ENCODE measurements at regions not wholly inside any gene's neighbourhood (a gene's known extent, or its start where the extent isn't known, plus 50 kb on each side); places are given as distances from the start of the nearest gene placed in this dataset.

DNA sequence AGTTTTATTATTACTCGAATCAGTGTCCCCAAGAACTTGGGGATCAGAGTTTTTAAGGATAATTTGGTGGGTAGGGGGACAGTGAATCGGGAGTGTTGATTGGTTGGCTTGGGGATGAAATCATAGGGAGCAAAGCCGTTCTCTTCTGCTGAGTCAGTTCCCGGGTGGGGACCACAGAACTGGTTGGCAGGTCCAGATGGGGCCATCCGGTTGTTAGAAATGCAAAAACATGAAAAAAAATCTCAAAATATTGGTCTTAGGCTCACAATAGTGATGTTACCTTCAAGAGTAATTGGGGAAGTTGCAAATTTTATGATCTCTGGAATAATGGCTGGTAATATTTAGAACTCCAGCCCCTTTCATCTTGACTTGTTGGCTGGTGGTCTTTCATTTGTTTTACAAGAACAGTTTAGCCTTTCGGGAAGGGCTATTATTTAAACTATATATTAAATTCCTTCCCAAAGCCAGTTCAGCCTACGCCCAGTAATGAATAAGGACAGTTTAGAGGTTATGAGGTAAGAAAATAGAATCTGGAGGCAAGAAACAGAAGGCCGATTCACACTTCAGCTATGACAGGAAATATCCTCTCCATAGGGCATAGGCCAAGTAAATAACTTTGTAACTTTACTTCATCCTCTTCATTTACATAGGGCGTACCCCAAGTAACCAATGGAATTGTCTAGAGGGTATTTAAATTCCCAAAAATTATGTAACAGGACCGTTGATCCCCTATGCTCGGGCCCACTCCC, 164.1 kb upstream of the STS start:
- H3K27me3 ChIP-seq, result no peaks in the 10 kb centered on the region
- H3K36me3 ChIP-seq, result no peaks in the 10 kb centered on the region
- intact Hi-C loops (cut with DNase I; ENCODE audit: low total_unique reads), result no loop called here
- no peak for DNase-seq (ENCODE audit: low spot score in 2 of 2)
- no peaks in the 10 kb centered on the region for H3K4me1 ChIP-seq
- H3K9me3 ChIP-seq, result no peaks in the 10 kb centered on the region
- TF ChIP-seq, protein P1, sequence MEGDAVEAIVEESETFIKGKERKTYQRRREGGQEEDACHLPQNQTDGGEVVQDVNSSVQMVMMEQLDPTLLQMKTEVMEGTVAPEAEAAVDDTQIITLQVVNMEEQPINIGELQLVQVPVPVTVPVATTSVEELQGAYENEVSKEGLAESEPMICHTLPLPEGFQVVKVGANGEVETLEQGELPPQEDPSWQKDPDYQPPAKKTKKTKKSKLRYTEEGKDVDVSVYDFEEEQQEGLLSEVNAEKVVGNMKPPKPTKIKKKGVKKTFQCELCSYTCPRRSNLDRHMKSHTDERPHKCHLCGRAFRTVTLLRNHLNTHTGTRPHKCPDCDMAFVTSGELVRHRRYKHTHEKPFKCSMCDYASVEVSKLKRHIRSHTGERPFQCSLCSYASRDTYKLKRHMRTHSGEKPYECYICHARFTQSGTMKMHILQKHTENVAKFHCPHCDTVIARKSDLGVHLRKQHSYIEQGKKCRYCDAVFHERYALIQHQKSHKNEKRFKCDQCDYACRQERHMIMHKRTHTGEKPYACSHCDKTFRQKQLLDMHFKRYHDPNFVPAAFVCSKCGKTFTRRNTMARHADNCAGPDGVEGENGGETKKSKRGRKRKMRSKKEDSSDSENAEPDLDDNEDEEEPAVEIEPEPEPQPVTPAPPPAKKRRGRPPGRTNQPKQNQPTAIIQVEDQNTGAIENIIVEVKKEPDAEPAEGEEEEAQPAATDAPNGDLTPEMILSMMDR (IDR thresholded peaks at IDR 0.05), result no peak
- no peak for TF ChIP-seq POLR2AphosphoS5 (IDR thresholded peaks at IDR 0.05)
- no peak for TF ChIP-seq POLR2A (IDR thresholded peaks at IDR 0.05)
- H3K27ac ChIP-seq, result no peak overlapping the region
- no peak overlapping the region for H3K4me3 ChIP-seq

DNA sequence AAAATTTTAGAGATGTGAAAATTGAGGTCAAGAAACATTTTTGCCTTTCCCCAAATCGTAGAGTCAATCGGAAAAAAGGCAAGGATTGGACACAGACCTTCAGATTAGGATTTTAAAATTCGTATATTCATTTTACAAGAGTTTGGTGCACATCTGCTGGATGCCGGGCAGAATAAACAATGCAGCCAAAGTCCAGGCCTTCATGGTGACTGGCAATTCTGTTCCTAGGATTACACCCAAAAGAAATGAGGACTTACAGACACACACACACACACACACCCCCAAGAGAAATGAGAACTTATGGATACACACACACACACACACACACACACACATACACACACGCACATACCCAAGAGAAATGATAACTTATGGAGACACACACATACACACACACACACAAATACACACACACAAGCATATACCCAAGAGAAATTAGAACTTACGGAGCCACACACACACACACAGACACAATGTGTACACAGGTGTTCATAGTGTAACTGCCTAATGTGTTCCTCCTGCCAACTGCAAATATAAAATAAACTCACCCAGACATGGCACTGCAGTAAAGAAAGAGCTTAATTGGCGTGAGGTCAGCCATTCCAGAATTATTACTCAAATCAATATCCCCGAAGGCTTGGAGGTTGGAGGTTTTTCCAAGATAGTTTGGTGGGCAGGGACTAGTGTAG, 165.7 kb upstream of the STS start:
- DNase-seq (ENCODE audit: low spot score in 2 of 2), result no peak
- intact Hi-C loops (cut with DNase I; ENCODE audit: low total_unique reads), result no loop called here
- Histone ChIP-seq H3K27ac (no peak overlapping the region), H3K9me3 (no peaks in the 10 kb centered on the region), H3K27me3 (no peaks in the 10 kb centered on the region), H3K36me3 (no peaks in the 10 kb centered on the region), H3K4me3 (no peak overlapping the region), H3K4me1 (no peaks in the 10 kb centered on the region)
- TF ChIP-seq POLR2AphosphoS5 (IDR thresholded peaks at IDR 0.05), result no peak
- TF ChIP-seq, protein P1 (IDR thresholded peaks at IDR 0.05), result no peak
- TF ChIP-seq POLR2A (IDR thresholded peaks at IDR 0.05), result no peak

DNA sequence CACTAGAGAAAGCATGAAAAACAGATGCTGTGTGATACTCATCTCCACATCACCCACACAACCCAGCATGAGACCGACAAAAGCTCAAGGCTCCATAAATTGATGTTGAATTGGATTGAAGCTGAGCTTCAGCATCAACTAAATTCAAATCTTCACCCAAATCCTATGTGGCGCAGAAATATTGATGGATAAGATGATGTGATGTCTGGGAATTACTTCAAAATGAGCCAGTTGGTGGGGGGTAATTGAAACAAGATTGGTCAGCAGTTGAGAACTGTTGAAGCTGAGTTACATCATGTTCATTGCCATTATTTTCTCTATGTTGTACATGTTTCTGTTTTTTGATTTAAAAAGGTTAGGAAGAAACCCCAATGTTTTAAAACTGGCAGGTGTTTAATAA, 166.5 kb upstream of the STS start:
- Histone ChIP-seq H3K27me3 (no peaks in the 10 kb centered on the region), H3K36me3 (no peaks in the 10 kb centered on the region), H3K9me3 (no peaks in the 10 kb centered on the region), H3K4me3 (no peak overlapping the region), H3K27ac (no peak overlapping the region), H3K4me1 (no peaks in the 10 kb centered on the region)
- intact Hi-C loops (cut with DNase I; ENCODE audit: low total_unique reads), result no loop called here
- no peak for DNase-seq (ENCODE audit: low spot score in 2 of 2)
- no peak for TF ChIP-seq POLR2A (IDR thresholded peaks at IDR 0.05)

- no peak overlapping the region for H3K27ac ChIP-seq
- no peak for DNase-seq (ENCODE audit: low spot score in 2 of 2)
- no peaks in the 10 kb centered on the region for H3K36me3 ChIP-seq
- intact Hi-C loops (cut with DNase I; ENCODE audit: low total_unique reads), result no loop called here
- H3K4me3 ChIP-seq, result no peak overlapping the region
- TF ChIP-seq POLR2A (IDR thresholded peaks at IDR 0.05), result no peak
- TF ChIP-seq, protein P1 (IDR thresholded peaks at IDR 0.05), result no peak
- no peak for TF ChIP-seq POLR2AphosphoS5 (IDR thresholded peaks at IDR 0.05)
- no peaks in the 10 kb centered on the region for H3K27me3 ChIP-seq
- H3K9me3 ChIP-seq, result peaks cover 8 to 11% of the 10 kb centered on the region in 2 donors
- H3K4me1 ChIP-seq, result no peaks in the 10 kb centered on the region
These were observed 179.3 kb upstream of the STS start for GRCh38 chrX:6968231-6968630.

DNA sequence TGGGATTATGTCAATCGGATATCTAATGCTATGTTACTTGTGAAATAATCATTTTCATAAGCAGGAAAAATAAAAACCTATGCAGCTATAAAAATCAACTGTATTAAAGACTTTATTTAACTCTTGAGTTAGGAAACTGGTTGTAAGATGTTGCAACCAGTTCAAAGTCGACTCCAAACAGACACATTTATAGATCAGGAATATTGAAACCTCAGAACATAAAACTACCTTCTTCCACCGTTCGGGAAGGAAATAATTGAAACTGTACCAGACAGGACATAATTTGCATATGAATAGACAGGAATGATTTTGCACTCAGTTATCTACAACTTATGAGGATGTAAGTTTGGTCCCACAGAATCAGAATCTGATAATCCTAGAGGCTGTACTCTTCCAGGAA, 181.8 kb upstream of the STS start:
- Histone ChIP-seq H3K27ac (no peak overlapping the region), H3K4me3 (no peak overlapping the region), H3K9me3 (peaks cover 4 to 11% of the 10 kb centered on the region in 2 donors), H3K27me3 (no peaks in the 10 kb centered on the region), H3K4me1 (no peaks in the 10 kb centered on the region), H3K36me3 (no peaks in the 10 kb centered on the region)
- no peak for DNase-seq (ENCODE audit: low spot score in 2 of 2)
- TF ChIP-seq POLR2A (IDR thresholded peaks at IDR 0.05) (no peak), POLR2AphosphoS5 (IDR thresholded peaks at IDR 0.05) (no peak)
- TF ChIP-seq, protein P1 (IDR thresholded peaks at IDR 0.05), result no peak
- intact Hi-C loops (cut with DNase I; ENCODE audit: low total_unique reads), result no loop called here
